ENCODE measurements at regions not wholly inside any gene's neighbourhood (a gene's known extent, or its start where the extent isn't known, plus 50 kb on each side); places are given as distances from the start of the nearest gene placed in this dataset.

DNA sequence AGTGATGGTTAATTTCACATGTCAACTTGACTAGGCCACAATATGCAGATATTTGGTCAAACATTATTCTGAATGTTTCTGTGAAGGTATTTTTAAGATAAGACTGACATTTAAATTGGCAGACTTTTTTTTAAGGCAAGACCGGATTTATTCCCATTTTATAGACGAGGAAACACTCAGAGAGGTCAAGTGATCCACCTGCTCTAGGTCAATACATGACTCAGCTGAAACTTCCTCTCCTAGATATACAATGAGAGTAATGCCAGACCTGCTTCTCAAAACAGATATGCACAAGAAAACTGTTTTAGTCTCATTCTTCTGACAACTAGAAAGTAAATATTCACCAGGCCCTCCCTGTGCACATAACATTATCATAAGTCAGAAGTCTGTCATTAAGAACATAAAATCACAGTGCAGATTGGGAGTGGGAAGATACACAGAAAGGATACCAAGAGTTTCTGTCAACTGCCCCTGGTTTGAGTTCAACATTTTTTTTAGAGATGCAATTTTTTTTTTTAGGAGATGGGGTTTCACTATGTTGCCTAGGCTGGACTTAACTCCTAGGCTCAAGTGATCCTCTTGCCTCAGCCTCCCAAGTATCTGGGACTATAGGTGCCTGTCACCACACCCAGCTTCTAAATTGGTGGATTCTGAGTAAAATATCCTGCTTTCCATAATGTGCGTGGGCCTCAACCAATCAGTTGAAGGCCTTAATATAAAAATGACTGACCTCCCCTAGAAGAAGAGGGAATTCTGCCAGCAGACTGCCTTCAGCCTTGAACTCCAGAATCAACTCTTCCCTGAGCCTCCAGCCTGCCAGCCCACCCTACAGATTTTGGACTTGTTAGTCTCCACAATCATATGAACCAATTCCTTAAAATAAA lies 121.4 kb downstream of the ZFAND4 start:
- TF ChIP-seq, protein P1, sequence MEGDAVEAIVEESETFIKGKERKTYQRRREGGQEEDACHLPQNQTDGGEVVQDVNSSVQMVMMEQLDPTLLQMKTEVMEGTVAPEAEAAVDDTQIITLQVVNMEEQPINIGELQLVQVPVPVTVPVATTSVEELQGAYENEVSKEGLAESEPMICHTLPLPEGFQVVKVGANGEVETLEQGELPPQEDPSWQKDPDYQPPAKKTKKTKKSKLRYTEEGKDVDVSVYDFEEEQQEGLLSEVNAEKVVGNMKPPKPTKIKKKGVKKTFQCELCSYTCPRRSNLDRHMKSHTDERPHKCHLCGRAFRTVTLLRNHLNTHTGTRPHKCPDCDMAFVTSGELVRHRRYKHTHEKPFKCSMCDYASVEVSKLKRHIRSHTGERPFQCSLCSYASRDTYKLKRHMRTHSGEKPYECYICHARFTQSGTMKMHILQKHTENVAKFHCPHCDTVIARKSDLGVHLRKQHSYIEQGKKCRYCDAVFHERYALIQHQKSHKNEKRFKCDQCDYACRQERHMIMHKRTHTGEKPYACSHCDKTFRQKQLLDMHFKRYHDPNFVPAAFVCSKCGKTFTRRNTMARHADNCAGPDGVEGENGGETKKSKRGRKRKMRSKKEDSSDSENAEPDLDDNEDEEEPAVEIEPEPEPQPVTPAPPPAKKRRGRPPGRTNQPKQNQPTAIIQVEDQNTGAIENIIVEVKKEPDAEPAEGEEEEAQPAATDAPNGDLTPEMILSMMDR (conservative IDR thresholded peaks at IDR 0.05; ENCODE audit: low read length) = no peak
- no peak for TF ChIP-seq EZH2phosphoT487 (IDR thresholded peaks at IDR 0.05; ENCODE audit: borderline replicate concordance)
